ENCODE measurements at regions not wholly inside any gene's neighbourhood (a gene's known extent, or its start where the extent isn't known, plus 50 kb on each side); places are given as distances from the start of the nearest gene placed in this dataset.

GRCh38 chr1:18021242-18021641, 86.4 kb upstream of the IGSF21 start:
- no peak overlapping the region for H3K56ac ChIP-seq (replicated peaks; ENCODE audit: insufficient read length, low read depth, low read length)
- FAIRE-seq, result no peak
- H3K4ac ChIP-seq (replicated peaks; ENCODE audit: insufficient read length, low read depth, low read length), result no peak overlapping the region
- H4K91ac ChIP-seq (replicated peaks; ENCODE audit: insufficient read length, low read length), result no peak overlapping the region
- no peak overlapping the region for H4K5ac ChIP-seq (ENCODE audit: insufficient read length, low read depth, low read length)
- TF ChIP-seq CTBP2 (IDR thresholded peaks at IDR 0.05; ENCODE audit: borderline replicate concordance, insufficient read depth, insufficient read length, low read length) (no peak), RXRA (IDR thresholded peaks at IDR 0.05; ENCODE audit: insufficient read depth, low read depth, low read length) (no peak)
- H3K4me3 ChIP-seq (ENCODE audit: extremely low read depth in 1 of 4, insufficient read depth in 2 of 4, low read depth in 3 of 4, low read length in 4 of 4), result no peak overlapping the region
- no peak overlapping the region for H2BK120ac ChIP-seq (replicated peaks; ENCODE audit: low read depth, low read length)
- peaks cover 0 to 7% (median 1%) of the 10 kb centered on the region in 4 experiments; a peak in 3 of 7 replicates for H3K27me3 ChIP-seq (replicated peaks in 1 of 4; ENCODE audit: control insufficient read depth in 3 of 4, extremely low read depth in 1 of 4, insufficient read depth in 3 of 4, low read length in 3 of 4)
- no peak overlapping the region for H2BK5ac ChIP-seq (ENCODE audit: low read depth, low read length)
- no peak overlapping the region for H3K23ac ChIP-seq (ENCODE audit: insufficient read length)
- no peak overlapping the region for H3K9ac ChIP-seq (replicated peaks in 1 of 4; ENCODE audit: extremely low read depth in 1 of 4, low read depth in 3 of 4, low read length in 3 of 4)
- no peaks in the 10 kb centered on the region for H4K20me1 ChIP-seq (replicated peaks in 1 of 2; ENCODE audit: control insufficient read depth in 1 of 2, insufficient read depth in 2 of 2, low read length in 2 of 2)
- WGBS, 2 experiments (ENCODE audit: extremely low coverage in 1 of 2, insufficient coverage in 1 of 2, insufficient read length in 1 of 2, insufficient replicate concordance in 2 of 2, low coverage in 1 of 2, low lambda C conversion rate in 2 of 2, missing lambda C conversion rate in 1 of 2), result 83% methylated on average over 6 of the region's 6 CpGs; no CpG with 5 or more reads in 1 of the 2 experiments
- H3K23me2 ChIP-seq (ENCODE audit: low read depth, low read length), result no peaks in the 10 kb centered on the region; the same call in none of the 2 replicates
- H2BK15ac ChIP-seq (ENCODE audit: low read length), result 0 out of 2 replicates have a peak overlapping the region, but pooled peaks have one; percentile 8
- H3K4me2 ChIP-seq (ENCODE audit: insufficient read depth in 1 of 2, low read depth in 2 of 2, low read length in 2 of 2), result no peak overlapping the region
- H3K4me1 ChIP-seq (replicated peaks in 1 of 4; ENCODE audit: control insufficient read depth in 3 of 4, insufficient read depth in 4 of 4, low read length in 3 of 4), result no peaks in the 10 kb centered on the region
- no peaks in the 10 kb centered on the region for H3K79me2 ChIP-seq (ENCODE audit: control insufficient read depth in 1 of 2, insufficient read depth in 2 of 2, low read length in 2 of 2)
- no peak overlapping the region for H2AK5ac ChIP-seq (ENCODE audit: low read depth, low read length)
- H3K14ac ChIP-seq (ENCODE audit: insufficient read length), result no peak overlapping the region
- no peak overlapping the region for H3K27ac ChIP-seq (ENCODE audit: low read depth, low read length)
- H2BK12ac ChIP-seq (ENCODE audit: low read depth, low read length), result no peak overlapping the region
- no peak overlapping the region for H2BK20ac ChIP-seq (ENCODE audit: low read length)
- POLR2A ChIA-PET (ENCODE audit: partially characterized antibody), result no interaction called here
- no peaks in the 10 kb centered on the region for H3K9me3 ChIP-seq (ENCODE audit: insufficient read depth in 2 of 2, low read depth in 1 of 2, low read length in 1 of 2)
- no peaks in the 10 kb centered on the region for H3K36me3 ChIP-seq (ENCODE audit: control insufficient read depth in 2 of 4, insufficient read depth in 4 of 4, low read length in 3 of 4)
- no peak overlapping the region for H3K18ac ChIP-seq (ENCODE audit: extremely low read depth, low read length)
- CTCF ChIA-PET (ENCODE audit: partially characterized antibody), result interaction anchor here (0.9 to 1.7 kb wide), 5 partner anchors 20 to 98 kb away, joined by 3 to 7 read pairs (median 4); no protein-coding TSS in a partner anchor
- DNase-seq (ENCODE audit: low read depth in 1 of 2, low spot score in 2 of 2), result no peak
- H3K79me1 ChIP-seq (ENCODE audit: low read depth, low read length), result no peaks in the 10 kb centered on the region
- no peak overlapping the region for H2AFZ ChIP-seq (ENCODE audit: low read length)
- no peak overlapping the region for H4K8ac ChIP-seq (ENCODE audit: extremely low read depth, insufficient read depth, low read length)
